ENCODE measurements at regions not wholly inside any gene's neighbourhood (a gene's known extent, or its start where the extent isn't known, plus 50 kb on each side); places are given as distances from the start of the nearest gene placed in this dataset.

DNA sequence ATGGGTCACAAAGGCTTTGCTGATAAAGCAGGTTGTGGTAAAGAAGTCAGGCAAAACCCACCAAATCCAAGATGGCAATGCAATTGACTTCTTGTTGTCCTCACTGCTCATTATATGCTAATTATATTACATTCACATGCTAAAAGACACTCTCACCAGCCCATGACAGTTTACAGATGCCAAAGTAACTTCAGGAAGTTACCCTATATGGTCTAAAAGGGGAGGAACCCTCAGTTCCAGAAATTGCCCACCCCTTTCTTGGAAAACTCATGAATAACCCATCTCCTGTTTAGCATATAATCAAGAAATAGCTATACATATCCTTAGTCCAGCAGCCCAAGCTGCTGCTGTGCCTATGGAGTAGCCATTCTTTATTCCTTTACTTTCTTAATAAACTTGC lies 501.1 kb downstream of the MEI4 start:
- no TSS peak for BruUV-seq (replicated peaks)
- CTCF ChIA-PET = no interaction called here
- no peaks in the 10 kb centered on the region for H4K20me1 ChIP-seq (ENCODE audit: insufficient read depth)
- H3K27me3 ChIP-seq (ENCODE audit: insufficient read depth, low read depth) = no peaks in the 10 kb centered on the region
- no peaks in the 10 kb centered on the region for H3K36me3 ChIP-seq (ENCODE audit: low read depth)
- no peaks in the 10 kb centered on the region for H3F3A ChIP-seq (ENCODE audit: insufficient read depth, low read depth)
- H3K9me3 ChIP-seq (ENCODE audit: insufficient read depth, low read depth) = no peaks in the 10 kb centered on the region
- no peaks in the 10 kb centered on the region for H3K9me2 ChIP-seq (ENCODE audit: insufficient read depth)
- TF ChIP-seq CTCF (conservative IDR thresholded peaks at IDR 0.05) (no peak), EZH2 (IDR thresholded peaks at IDR 0.05; ENCODE audit: low read depth) (no peak)
- POLR2A ChIA-PET (ENCODE audit: unreplicated experiment) = no interaction called here
- H3K4me2 ChIP-seq = no peak overlapping the region
- no peak overlapping the region for H3K4me3 ChIP-seq
- no peak for DNase-seq
- intact Hi-C loops (cut with micrococcal nuclease; ENCODE audit: unreplicated experiment) = no loop called here
- H3K79me2 ChIP-seq (ENCODE audit: low read depth) = no peaks in the 10 kb centered on the region
- H3K27ac ChIP-seq = no peak overlapping the region
- H3K4me1 ChIP-seq (replicated peaks; ENCODE audit: insufficient read depth) = no peaks in the 10 kb centered on the region
- no peak overlapping the region for H2AFZ ChIP-seq

DNA sequence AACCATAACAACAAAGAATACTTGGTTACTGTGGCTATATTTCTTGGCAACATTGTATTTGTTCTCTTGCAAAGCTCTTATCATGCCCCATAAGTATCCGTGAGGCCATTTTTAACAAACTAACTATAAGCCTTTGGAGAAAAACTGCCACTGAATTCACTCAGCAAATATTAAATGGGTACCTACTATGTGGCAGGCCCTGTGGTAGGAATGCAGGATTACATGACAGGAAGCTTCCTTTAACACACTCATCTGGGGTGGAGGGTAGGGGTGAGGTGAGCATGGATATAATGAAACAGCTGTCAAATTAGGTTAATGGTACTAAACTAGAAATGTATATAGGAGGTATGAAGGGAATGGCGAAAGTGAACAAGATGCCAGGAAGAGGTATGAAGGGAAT lies 504.8 kb downstream of the MEI4 start:
- H3K4me3 ChIP-seq = no peak overlapping the region
- no peaks in the 10 kb centered on the region for H3K36me3 ChIP-seq (ENCODE audit: low read depth)
- H3K27ac ChIP-seq = no peak overlapping the region
- no peak overlapping the region for H3K4me2 ChIP-seq
- H3K9me2 ChIP-seq (ENCODE audit: insufficient read depth) = no peaks in the 10 kb centered on the region
- intact Hi-C loops (cut with micrococcal nuclease; ENCODE audit: unreplicated experiment) = no loop called here
- TF ChIP-seq CTCF (conservative IDR thresholded peaks at IDR 0.05) (no peak), EZH2 (IDR thresholded peaks at IDR 0.05; ENCODE audit: low read depth) (no peak)
- CTCF ChIA-PET = no interaction called here
- DNase-seq = no peak
- H3K27me3 ChIP-seq (ENCODE audit: insufficient read depth, low read depth) = no peaks in the 10 kb centered on the region
- POLR2A ChIA-PET (ENCODE audit: unreplicated experiment) = no interaction called here
- no peaks in the 10 kb centered on the region for H3K9me3 ChIP-seq (ENCODE audit: insufficient read depth, low read depth)
- H3K79me2 ChIP-seq (ENCODE audit: low read depth) = no peaks in the 10 kb centered on the region
- BruUV-seq (replicated peaks) = no TSS peak
- H2AFZ ChIP-seq = no peak overlapping the region
- no peaks in the 10 kb centered on the region for H4K20me1 ChIP-seq (ENCODE audit: insufficient read depth)
- no peaks in the 10 kb centered on the region for H3F3A ChIP-seq (ENCODE audit: insufficient read depth, low read depth)
- no peaks in the 10 kb centered on the region for H3K4me1 ChIP-seq (replicated peaks; ENCODE audit: insufficient read depth)

DNA sequence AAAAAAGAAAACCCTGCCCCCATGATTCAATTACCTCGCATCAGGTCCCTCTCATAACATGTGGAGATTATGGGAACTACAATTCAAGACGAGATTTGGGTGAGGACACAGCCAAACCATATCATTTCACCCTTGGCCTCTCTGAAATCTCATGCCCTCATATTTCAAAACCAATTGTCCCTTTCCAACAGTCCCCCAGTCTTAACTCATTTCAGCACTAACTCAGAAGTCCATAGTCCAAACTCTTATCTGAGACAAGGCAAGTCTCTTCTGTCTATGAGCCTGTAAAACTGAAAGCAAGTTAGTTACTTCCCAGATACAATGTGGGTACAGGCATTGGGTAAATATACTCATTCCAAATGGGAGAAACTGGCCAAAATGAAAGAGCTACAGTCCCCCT lies 536.1 kb downstream of the MEI4 start:
- H4K20me1 ChIP-seq (ENCODE audit: insufficient read depth) = no peaks in the 10 kb centered on the region
- H3K9me3 ChIP-seq (ENCODE audit: insufficient read depth, low read depth) = no peaks in the 10 kb centered on the region
- no peak overlapping the region for H3K27ac ChIP-seq
- POLR2A ChIA-PET (ENCODE audit: unreplicated experiment) = no interaction called here
- H2AFZ ChIP-seq = no peak overlapping the region
- H3F3A ChIP-seq (ENCODE audit: insufficient read depth, low read depth) = no peaks in the 10 kb centered on the region
- no peak overlapping the region for H3K4me2 ChIP-seq
- H3K27me3 ChIP-seq (ENCODE audit: insufficient read depth, low read depth) = no peaks in the 10 kb centered on the region
- no peaks in the 10 kb centered on the region for H3K9me2 ChIP-seq (ENCODE audit: insufficient read depth)
- H3K4me3 ChIP-seq = no peak overlapping the region
- no peaks in the 10 kb centered on the region for H3K4me1 ChIP-seq (replicated peaks; ENCODE audit: insufficient read depth)
- TF ChIP-seq CTCF (conservative IDR thresholded peaks at IDR 0.05) (no peak), EZH2 (IDR thresholded peaks at IDR 0.05; ENCODE audit: low read depth) (no peak)
- no peaks in the 10 kb centered on the region for H3K79me2 ChIP-seq (ENCODE audit: low read depth)
- no peak for DNase-seq
- no peaks in the 10 kb centered on the region for H3K36me3 ChIP-seq (ENCODE audit: low read depth)
- no TSS peak for BruUV-seq (replicated peaks)
- intact Hi-C loops (cut with micrococcal nuclease; ENCODE audit: unreplicated experiment) = no loop called here
- CTCF ChIA-PET = no interaction called here

All from PC-9 (cell line).